GM12878 (cell line): ENCODE measurements at regions not wholly inside any gene's neighbourhood (a gene's known extent, or its start where the extent isn't known, plus 50 kb on each side); places are given as distances from the start of the nearest gene placed in this dataset.

Source experiments
- CHD2 ChIP-seq: IDR thresholded peaks from 2 replicates; pipeline ENCODE4 v1.6.1; 2011; ENCODE audit warnings: low read depth, low read length, improper control_type of control experiment, borderline replicate concordance
- CREM ChIP-seq: IDR thresholded peaks from 2 replicates; pipeline ENCODE4 v1.6.1; 2014; ENCODE audit warnings: antibody characterized with exemption, low read depth
- CTCF ChIP-seq, 3 experiments: IDR thresholded peaks in 2 of 3; conservative IDR thresholded peaks in 1 of 3; 2 replicates each; pipeline ENCODE4 v1.5.1; 2011; ENCODE audit warnings: low read depth in 3 of 3, low read length in 3 of 3, mild to moderate bottlenecking in 3 of 3, control low read depth in 2 of 3, moderate library complexity in 2 of 3, inconsistent platforms in 1 of 3, mixed read lengths in 1 of 3; ENCODE audit not compliant: control insufficient read depth in 2 of 3, insufficient read depth in 1 of 3; ENCODE audit errors: extremely low read depth in 1 of 3
- EZH2 ChIP-seq: IDR thresholded peaks from 2 replicates; pipeline ENCODE4 v1.6.1; 2012; ENCODE audit warnings: low read depth, mild to moderate bottlenecking, control low read depth, inconsistent platforms, low read length, borderline replicate concordance; ENCODE audit not compliant: control insufficient read depth
- JUNB ChIP-seq: IDR thresholded peaks from 2 replicates; pipeline ENCODE4 v1.6.1; 2016; ENCODE audit warnings: antibody characterized with exemption, mild to moderate bottlenecking
- NR2C2 ChIP-seq: IDR thresholded peaks from 2 replicates; pipeline ENCODE4 v1.6.1; 2011; ENCODE audit warnings: borderline replicate concordance, low read depth; ENCODE audit not compliant: control insufficient read depth, insufficient read length
- POLR2A ChIP-seq: IDR thresholded peaks from 2 replicates; pipeline ENCODE4 v1.6.1; 2011; ENCODE audit warnings: low read depth, mild to moderate bottlenecking, low read length
- REST ChIP-seq: IDR thresholded peaks from 2 replicates; pipeline ENCODE4 v1.6.1; 2012; ENCODE audit warnings: mild to moderate bottlenecking, low read depth, low read length
- SP1 ChIP-seq: IDR thresholded peaks from one replicate; pipeline ENCODE4 v1.6.1; 2011; ENCODE audit warnings: low read depth, low read length

DNA sequence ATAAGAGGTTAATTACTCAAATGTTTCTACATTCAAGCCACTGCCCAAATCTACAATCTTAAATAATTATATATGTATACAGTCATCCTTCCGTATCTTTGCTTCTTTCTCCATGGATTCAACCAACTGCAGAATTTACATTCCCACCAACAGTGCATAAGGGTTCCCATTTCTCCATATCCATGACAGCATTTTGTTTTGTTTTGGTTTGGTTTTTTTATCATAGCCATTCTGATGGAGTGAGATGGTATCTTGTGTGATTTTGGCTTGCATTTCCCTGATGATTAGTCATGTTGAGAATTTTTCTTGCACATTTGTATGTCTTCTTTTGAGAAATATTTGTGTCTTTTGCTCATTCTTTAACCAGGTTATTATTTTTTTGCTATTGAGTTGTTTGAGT, 198.5 kb downstream of the C6orf118 start:
- TF ChIP-seq POLR2A (no peak), CTCF (IDR thresholded peaks at IDR 0.05 in 2 of 3, conservative IDR thresholded peaks at IDR 0.05 in 1 of 3; ENCODE audit: control insufficient read depth in 2 of 3, extremely low read depth in 1 of 3, insufficient read depth in 1 of 3, low read depth in 3 of 3, low read length in 3 of 3) (no peak), JUNB (no peak), NR2C2 (no peak), CHD2 (no peak), REST (no peak), SP1 (no peak), EZH2 (no peak), CREM (no peak)
